ENCODE measurements at regions not wholly inside any gene's neighbourhood (a gene's known extent, or its start where the extent isn't known, plus 50 kb on each side); places are given as distances from the start of the nearest gene placed in this dataset.

GRCh38 chr12:111213561-111213960, 155.3 kb downstream of the PHETA1 start:
- DNase-seq (ENCODE audit: extremely low spot score, unreplicated experiment), result no peak
- Mint-ChIP-seq H3K27me3 (ENCODE audit: unreplicated experiment) (peaks cover 7% of the 10 kb centered on the region), H3K4me1 (ENCODE audit: unreplicated experiment) (no peaks in the 10 kb centered on the region), H3K36me3 (ENCODE audit: unreplicated experiment) (no peaks in the 10 kb centered on the region), H3K9me3 (ENCODE audit: unreplicated experiment) (no peaks in the 10 kb centered on the region), H3K4me3 (ENCODE audit: unreplicated experiment) (no peak overlapping the region), H3K27ac (ENCODE audit: unreplicated experiment) (no peak overlapping the region)
- no peak for TF ChIP-seq CTCF (IDR thresholded peaks at IDR 0.05)

- H3K9me3 Mint-ChIP-seq (ENCODE audit: unreplicated experiment), result no peaks in the 10 kb centered on the region
- peaks cover 7% of the 10 kb centered on the region for H3K27me3 Mint-ChIP-seq (ENCODE audit: unreplicated experiment)
- no peaks in the 10 kb centered on the region for H3K36me3 Mint-ChIP-seq (ENCODE audit: unreplicated experiment)
- no peak overlapping the region for H3K27ac Mint-ChIP-seq (ENCODE audit: unreplicated experiment)
- H3K4me3 Mint-ChIP-seq (ENCODE audit: unreplicated experiment), result no peak overlapping the region
- DNase-seq (ENCODE audit: extremely low spot score, unreplicated experiment), result no peak
- H3K4me1 Mint-ChIP-seq (ENCODE audit: unreplicated experiment), result no peaks in the 10 kb centered on the region
- TF ChIP-seq CTCF (IDR thresholded peaks at IDR 0.05), result no peak
Measured at GRCh38 chr12:111212814-111213456, 156.0 kb downstream of the PHETA1 start.

GRCh38 chr12:111211910-111212757, 156.8 kb downstream of the PHETA1 start:
- no peak for DNase-seq (ENCODE audit: extremely low spot score, unreplicated experiment)
- Mint-ChIP-seq H3K4me3 (ENCODE audit: unreplicated experiment) (no peak overlapping the region), H3K36me3 (ENCODE audit: unreplicated experiment) (no peaks in the 10 kb centered on the region), H3K27me3 (ENCODE audit: unreplicated experiment) (peaks cover 6% of the 10 kb centered on the region), H3K27ac (ENCODE audit: unreplicated experiment) (no peak overlapping the region), H3K4me1 (ENCODE audit: unreplicated experiment) (no peaks in the 10 kb centered on the region), H3K9me3 (ENCODE audit: unreplicated experiment) (no peaks in the 10 kb centered on the region)
- TF ChIP-seq CTCF (IDR thresholded peaks at IDR 0.05), result no peak

- Mint-ChIP-seq H3K4me3 (ENCODE audit: unreplicated experiment) (no peak overlapping the region), H3K27me3 (ENCODE audit: unreplicated experiment) (peaks cover 2% of the 10 kb centered on the region), H3K27ac (ENCODE audit: unreplicated experiment) (no peak overlapping the region), H3K4me1 (ENCODE audit: unreplicated experiment) (no peaks in the 10 kb centered on the region), H3K36me3 (ENCODE audit: unreplicated experiment) (no peaks in the 10 kb centered on the region), H3K9me3 (ENCODE audit: unreplicated experiment) (no peaks in the 10 kb centered on the region)
- TF ChIP-seq CTCF (IDR thresholded peaks at IDR 0.05), result no peak
- DNase-seq (ENCODE audit: extremely low spot score, unreplicated experiment), result no peak
Measured at GRCh38 chr12:111209811-111210210, 159.1 kb downstream of the PHETA1 start.

- Mint-ChIP-seq H3K27me3 (ENCODE audit: unreplicated experiment) (peaks cover 2% of the 10 kb centered on the region), H3K4me3 (ENCODE audit: unreplicated experiment) (no peak overlapping the region), H3K9me3 (ENCODE audit: unreplicated experiment) (no peaks in the 10 kb centered on the region), H3K27ac (ENCODE audit: unreplicated experiment) (no peak overlapping the region), H3K4me1 (ENCODE audit: unreplicated experiment) (no peaks in the 10 kb centered on the region), H3K36me3 (ENCODE audit: unreplicated experiment) (no peaks in the 10 kb centered on the region)
- DNase-seq (ENCODE audit: extremely low spot score, unreplicated experiment), result no peak
- TF ChIP-seq CTCF (IDR thresholded peaks at IDR 0.05), result no peak
Measured at GRCh38 chr12:111207761-111208160, 161.1 kb downstream of the PHETA1 start.

Measured in osteocyte (in vitro differentiated cells).